Loucy (cell line): ENCODE measurements at regions not wholly inside any gene's neighbourhood (a gene's known extent, or its start where the extent isn't known, plus 50 kb on each side); places are given as distances from the start of the nearest gene placed in this dataset.

Experiments
- EZH2phosphoT487 ChIP-seq: fragments of 200-600 bp; IDR thresholded peaks from 2 replicates; pipeline ENCODE4 v1.6.1; 2018; ENCODE audit warnings: antibody characterized with exemption, mild to moderate bottlenecking, moderate library complexity, borderline replicate concordance
- TF ChIP-seq, protein P1 (sequence below): fragments of 200-600 bp; sonication (generic); conservative IDR thresholded peaks from 2 replicates; pipeline ENCODE4 v1.5.1; 2014; ENCODE audit warnings: mild to moderate bottlenecking, antibody characterized with exemption, low read length

GRCh38 chr6:155993240-155993639, 537.6 kb upstream of the NOX3 start:
- TF ChIP-seq EZH2phosphoT487 = no peak
- TF ChIP-seq, protein P1, sequence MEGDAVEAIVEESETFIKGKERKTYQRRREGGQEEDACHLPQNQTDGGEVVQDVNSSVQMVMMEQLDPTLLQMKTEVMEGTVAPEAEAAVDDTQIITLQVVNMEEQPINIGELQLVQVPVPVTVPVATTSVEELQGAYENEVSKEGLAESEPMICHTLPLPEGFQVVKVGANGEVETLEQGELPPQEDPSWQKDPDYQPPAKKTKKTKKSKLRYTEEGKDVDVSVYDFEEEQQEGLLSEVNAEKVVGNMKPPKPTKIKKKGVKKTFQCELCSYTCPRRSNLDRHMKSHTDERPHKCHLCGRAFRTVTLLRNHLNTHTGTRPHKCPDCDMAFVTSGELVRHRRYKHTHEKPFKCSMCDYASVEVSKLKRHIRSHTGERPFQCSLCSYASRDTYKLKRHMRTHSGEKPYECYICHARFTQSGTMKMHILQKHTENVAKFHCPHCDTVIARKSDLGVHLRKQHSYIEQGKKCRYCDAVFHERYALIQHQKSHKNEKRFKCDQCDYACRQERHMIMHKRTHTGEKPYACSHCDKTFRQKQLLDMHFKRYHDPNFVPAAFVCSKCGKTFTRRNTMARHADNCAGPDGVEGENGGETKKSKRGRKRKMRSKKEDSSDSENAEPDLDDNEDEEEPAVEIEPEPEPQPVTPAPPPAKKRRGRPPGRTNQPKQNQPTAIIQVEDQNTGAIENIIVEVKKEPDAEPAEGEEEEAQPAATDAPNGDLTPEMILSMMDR = no peak
